ENCODE measurements at regions not wholly inside any gene's neighbourhood (a gene's known extent, or its start where the extent isn't known, plus 50 kb on each side); places are given as distances from the start of the nearest gene placed in this dataset.
A peak's percentile ranks its signal among the peaks of the same experiment; 100 is the strongest.

DNA sequence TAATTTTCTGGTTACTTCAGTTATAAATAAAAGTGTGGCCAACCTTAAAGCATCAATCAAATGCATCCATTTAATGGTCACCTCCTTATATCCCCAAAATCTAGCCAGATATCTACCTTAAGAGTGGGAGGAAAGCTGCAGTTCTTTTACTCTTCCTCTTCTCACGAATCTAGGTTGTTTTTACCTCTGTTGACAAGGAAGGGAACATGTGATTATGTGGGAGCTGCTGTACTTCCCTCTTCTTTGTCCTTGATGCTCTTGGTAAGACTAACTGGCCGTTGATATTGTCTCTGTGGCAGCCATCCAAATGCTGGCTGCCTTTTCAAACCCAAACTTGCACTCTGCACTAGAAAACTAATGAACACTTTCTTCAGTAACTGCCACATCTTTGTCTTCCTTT is 275.3 kb upstream of the CADM2 start:
- Histone ChIP-seq H3K14ac (ENCODE audit: insufficient read length) (no peak overlapping the region), H3K9ac (replicated peaks in 1 of 4; ENCODE audit: extremely low read depth in 1 of 4, low read depth in 3 of 4, low read length in 3 of 4) (no peak overlapping the region), H3K23me2 (ENCODE audit: low read depth, low read length) (no peaks in the 10 kb centered on the region), H4K5ac (ENCODE audit: insufficient read length, low read depth, low read length) (no peak overlapping the region), H3K79me1 (ENCODE audit: low read depth, low read length) (no peaks in the 10 kb centered on the region), H3K4ac (replicated peaks; ENCODE audit: insufficient read length, low read depth, low read length) (no peak overlapping the region), H3K4me3 (ENCODE audit: extremely low read depth in 1 of 4, insufficient read depth in 2 of 4, low read depth in 3 of 4, low read length in 4 of 4) (no peak overlapping the region), H2BK15ac (ENCODE audit: low read length) (no peak overlapping the region), H2AFZ (ENCODE audit: low read length) (peak overlapping the region; percentile 79), H3K4me2 (ENCODE audit: insufficient read depth in 1 of 2, low read depth in 2 of 2, low read length in 2 of 2) (no peak overlapping the region), H2BK12ac (ENCODE audit: low read depth, low read length) (no peak overlapping the region), H3K9me3 (ENCODE audit: insufficient read depth in 2 of 2, low read depth in 1 of 2, low read length in 1 of 2) (no peaks in the 10 kb centered on the region; a peak in 1 of 4 replicates), H3K27me3 (replicated peaks in 1 of 4; ENCODE audit: control insufficient read depth in 3 of 4, extremely low read depth in 1 of 4, insufficient read depth in 3 of 4, low read length in 3 of 4) (no peaks in the 10 kb centered on the region), H3K56ac (replicated peaks; ENCODE audit: insufficient read length, low read depth, low read length) (no peak overlapping the region), H2BK20ac (ENCODE audit: low read length) (no peak overlapping the region), H3K79me2 (ENCODE audit: control insufficient read depth in 1 of 2, insufficient read depth in 2 of 2, low read length in 2 of 2) (no peaks in the 10 kb centered on the region), H4K20me1 (replicated peaks in 1 of 2; ENCODE audit: control insufficient read depth in 1 of 2, insufficient read depth in 2 of 2, low read length in 2 of 2) (no peaks in the 10 kb centered on the region), H4K8ac (ENCODE audit: extremely low read depth, insufficient read depth, low read length) (no peak overlapping the region), H3K36me3 (ENCODE audit: control insufficient read depth in 2 of 4, insufficient read depth in 4 of 4, low read length in 3 of 4) (no peaks in the 10 kb centered on the region), H3K23ac (ENCODE audit: insufficient read length) (no peak overlapping the region), H2BK120ac (replicated peaks; ENCODE audit: low read depth, low read length) (no peak overlapping the region), H2BK5ac (ENCODE audit: low read depth, low read length) (no peak overlapping the region), H3K18ac (ENCODE audit: extremely low read depth, low read length) (no peak overlapping the region), H3K27ac (ENCODE audit: low read depth, low read length) (no peak overlapping the region), H2AK5ac (ENCODE audit: low read depth, low read length) (no peak overlapping the region), H4K91ac (replicated peaks; ENCODE audit: insufficient read length, low read length) (no peak overlapping the region), H3K4me1 (replicated peaks in 1 of 4; ENCODE audit: control insufficient read depth in 3 of 4, insufficient read depth in 4 of 4, low read length in 3 of 4) (no peaks in the 10 kb centered on the region)
- FAIRE-seq = no peak
- CTCF ChIA-PET (ENCODE audit: partially characterized antibody) = no interaction called here
- no peak for DNase-seq (ENCODE audit: low read depth in 1 of 2, low spot score in 2 of 2)
- 100% methylated on average over 2 of the region's 2 CpGs; no CpG with 5 or more reads in 1 of the 2 experiments for WGBS, 2 experiments (ENCODE audit: extremely low coverage in 1 of 2, insufficient coverage in 1 of 2, insufficient read length in 1 of 2, insufficient replicate concordance in 2 of 2, low coverage in 1 of 2, low lambda C conversion rate in 2 of 2, missing lambda C conversion rate in 1 of 2)
- POLR2A ChIA-PET (ENCODE audit: partially characterized antibody) = no interaction called here
- TF ChIP-seq TEAD4 (IDR thresholded peaks at IDR 0.05; ENCODE audit: low read depth, low read length) (no peak), NANOG (IDR thresholded peaks at IDR 0.05; ENCODE audit: insufficient read depth, low read depth, low read length, poor library complexity, severe bottlenecking) (no peak), RXRA (IDR thresholded peaks at IDR 0.05; ENCODE audit: insufficient read depth, low read depth, low read length) (no peak), CHD1 (IDR thresholded peaks at IDR 0.05; ENCODE audit: low read depth, low read length) (no peak), YY1 (IDR thresholded peaks at IDR 0.05; ENCODE audit: low read depth, low read length) (no peak), RNF2 (IDR thresholded peaks at IDR 0.05; ENCODE audit: borderline replicate concordance, low read depth, low read length, missing control alignments, poor library complexity, severe bottlenecking) (no peak), FOSL1 (IDR thresholded peaks at IDR 0.05; ENCODE audit: insufficient read depth, low read depth, low read length) (no peak), BCL11A (IDR thresholded peaks at IDR 0.05; ENCODE audit: low read depth in 2 of 2, low read length in 2 of 2) (no peak), TBP (IDR thresholded peaks at IDR 0.05; ENCODE audit: low read depth, low read length) (no peak), SUZ12 (IDR thresholded peaks at IDR 0.05; ENCODE audit: low read length) (no peak)
- TF ChIP-seq, protein P1, sequence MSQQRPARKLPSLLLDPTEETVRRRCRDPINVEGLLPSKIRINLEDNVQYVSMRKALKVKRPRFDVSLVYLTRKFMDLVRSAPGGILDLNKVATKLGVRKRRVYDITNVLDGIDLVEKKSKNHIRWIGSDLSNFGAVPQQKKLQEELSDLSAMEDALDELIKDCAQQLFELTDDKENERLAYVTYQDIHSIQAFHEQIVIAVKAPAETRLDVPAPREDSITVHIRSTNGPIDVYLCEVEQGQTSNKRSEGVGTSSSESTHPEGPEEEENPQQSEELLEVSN (IDR thresholded peaks at IDR 0.05) = no peak
